Uterus (tissue), 3 donors: ENCODE measurements at regions not wholly inside any gene's neighbourhood (a gene's known extent, or its start where the extent isn't known, plus 50 kb on each side); places are given as distances from the start of the nearest gene placed in this dataset.

Source experiments
- DNase-seq, 2 donors: peaks; one replicate each; pipeline ENCODE4 v3.0.0-alpha.2; 2019 to 2020
- H3K27ac ChIP-seq, 2 donors: fragments of 200-600 bp; sonication (generic); 1 replicate in 1 of 2; 2 replicates in 1 of 2; pipeline ENCODE4 v1.5.1; 2016 to 2018
- H3K27me3 ChIP-seq, 2 donors: fragments of 200-600 bp; sonication (generic); one replicate each; pipeline ENCODE4 v1.5.1; 2018 to 2019; ENCODE audit warnings: control low read depth in 1 of 2
- H3K36me3 ChIP-seq, 2 donors: fragments of 200-600 bp; sonication (generic); one replicate each; pipeline ENCODE4 v1.5.1; 2019; ENCODE audit warnings: control low read depth in 1 of 2
- H3K4me1 ChIP-seq, 2 donors: fragments of 200-600 bp; sonication (generic); one replicate each; pipeline ENCODE4 v1.5.1; 2018 to 2019; ENCODE audit warnings: control low read depth in 1 of 2
- H3K4me3 ChIP-seq, 2 donors: fragments of 200-600 bp; sonication (generic); 1 replicate in 1 of 2; 2 replicates in 1 of 2; pipeline ENCODE4 v1.5.1; 2018 to 2019; ENCODE audit warnings: mild to moderate bottlenecking in 1 of 2
- H3K9me3 ChIP-seq, 2 donors: fragments of 200-600 bp; sonication (generic); one replicate each; pipeline ENCODE4 v1.5.1; 2019; ENCODE audit warnings: control low read depth in 1 of 2
- CTCF ChIP-seq, 4 experiments: fragments of 200-600 bp in 2 of 4; fragments of 450-650 bp in 2 of 4; sonication (generic) in 2 of 4; IDR thresholded peaks; one replicate each; pipeline ENCODE4 v1.5.1; 2016 to 2019; ENCODE audit warnings: antibody characterized with exemption in 4 of 4, mild to moderate bottlenecking in 2 of 4, moderate library complexity in 1 of 4
- POLR2A ChIP-seq, 2 donors: fragments of 450-650 bp; IDR thresholded peaks; one replicate each; pipeline ENCODE4 v1.6.1; 2016; ENCODE audit warnings: antibody characterized with exemption in 2 of 2, mild to moderate bottlenecking in 1 of 2, moderate library complexity in 1 of 2
- intact Hi-C: fragments of 100-400 bp; cut with DNase I; formaldehyde crosslinking; loops from one replicate; pipeline ENCODE4 v1.15.1; 2023; ENCODE audit warnings: low total_unique reads
- donor health status: DM: yes; HTN: yes; CAD: no.

- no peak for TF ChIP-seq CTCF (IDR thresholded peaks at IDR 0.05)
- TF ChIP-seq POLR2A (IDR thresholded peaks at IDR 0.05): no peak
- Histone ChIP-seq H3K36me3 (no peaks in the 10 kb centered on the region), H3K9me3 (no peaks in the 10 kb centered on the region), H3K4me3 (no peak overlapping the region), H3K27ac (no peak overlapping the region), H3K4me1 (no peaks in the 10 kb centered on the region), H3K27me3 (no peaks in the 10 kb centered on the region)
- intact Hi-C loops: no loop called here
- no peak for DNase-seq
These were observed 103.6 kb downstream of the OTOL1 start for GRCh38 chr3:161600173-161600572.

GRCh38 chr3:161602475-161602874, 105.9 kb downstream of the OTOL1 start:
- DNase-seq: no peak
- TF ChIP-seq POLR2A (IDR thresholded peaks at IDR 0.05) (no peak), CTCF (IDR thresholded peaks at IDR 0.05) (no peak)
- H3K36me3 ChIP-seq: no peaks in the 10 kb centered on the region
- no peak overlapping the region for H3K4me3 ChIP-seq
- H3K27me3 ChIP-seq: no peaks in the 10 kb centered on the region
- H3K27ac ChIP-seq: no peak overlapping the region
- intact Hi-C loops: no loop called here
- H3K4me1 ChIP-seq: no peaks in the 10 kb centered on the region
- no peaks in the 10 kb centered on the region for H3K9me3 ChIP-seq

- no peak for DNase-seq
- Histone ChIP-seq H3K4me1 (no peaks in the 10 kb centered on the region), H3K27me3 (no peaks in the 10 kb centered on the region), H3K4me3 (no peak overlapping the region), H3K9me3 (no peaks in the 10 kb centered on the region), H3K36me3 (no peaks in the 10 kb centered on the region), H3K27ac (no peak overlapping the region)
- intact Hi-C loops: no loop called here
- no peak for TF ChIP-seq POLR2A (IDR thresholded peaks at IDR 0.05)
- TF ChIP-seq CTCF (IDR thresholded peaks at IDR 0.05): no peak
These were observed 106.3 kb downstream of the OTOL1 start for GRCh38 chr3:161602918-161603317.

GRCh38 chr3:161607056-161607455, 110.4 kb downstream of the OTOL1 start:
- TF ChIP-seq POLR2A (IDR thresholded peaks at IDR 0.05): no peak
- TF ChIP-seq CTCF (IDR thresholded peaks at IDR 0.05): no peak
- intact Hi-C loops: no loop called here
- no peak for DNase-seq

GRCh38 chr3:161619351-161619750, 122.7 kb downstream of the OTOL1 start:
- Histone ChIP-seq H3K4me3 (no peak overlapping the region), H3K36me3 (no peaks in the 10 kb centered on the region), H3K4me1 (no peaks in the 10 kb centered on the region), H3K27ac (no peak overlapping the region), H3K27me3 (no peaks in the 10 kb centered on the region), H3K9me3 (no peaks in the 10 kb centered on the region)
- no peak for DNase-seq
- TF ChIP-seq CTCF (IDR thresholded peaks at IDR 0.05) (no peak), POLR2A (IDR thresholded peaks at IDR 0.05) (no peak)
- intact Hi-C loops: no loop called here

More at GRCh38 chr3:161607056-161607455, 110.4 kb downstream of the OTOL1 start:
- Histone ChIP-seq H3K4me3 (no peak overlapping the region), H3K9me3 (no peaks in the 10 kb centered on the region), H3K27ac (no peak overlapping the region), H3K36me3 (no peaks in the 10 kb centered on the region), H3K27me3 (no peaks in the 10 kb centered on the region), H3K4me1 (no peaks in the 10 kb centered on the region)
